ENCODE measurements at regions not wholly inside any gene's neighbourhood (a gene's known extent, or its start where the extent isn't known, plus 50 kb on each side); places are given as distances from the start of the nearest gene placed in this dataset.

DNA sequence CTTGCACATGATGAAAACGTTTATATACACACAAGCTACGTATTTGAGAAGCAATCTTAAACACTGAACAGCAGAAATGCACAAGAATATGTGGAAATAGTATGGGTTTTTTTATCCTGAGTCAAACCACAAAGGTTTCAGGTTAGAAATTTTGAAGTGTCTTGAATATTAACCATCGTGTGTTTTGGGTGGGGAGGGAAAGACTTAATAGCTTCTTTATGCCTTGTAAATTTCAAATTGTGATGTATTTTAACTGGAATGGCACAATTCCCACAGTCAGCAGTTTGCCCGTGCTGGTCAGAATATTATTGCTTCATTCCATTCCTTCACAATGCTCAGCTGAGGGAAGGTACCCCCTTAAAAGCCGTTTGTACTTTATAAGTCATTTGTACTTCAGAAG, 67.4 kb upstream of the WDR1 start:
- TF ChIP-seq, protein P1, sequence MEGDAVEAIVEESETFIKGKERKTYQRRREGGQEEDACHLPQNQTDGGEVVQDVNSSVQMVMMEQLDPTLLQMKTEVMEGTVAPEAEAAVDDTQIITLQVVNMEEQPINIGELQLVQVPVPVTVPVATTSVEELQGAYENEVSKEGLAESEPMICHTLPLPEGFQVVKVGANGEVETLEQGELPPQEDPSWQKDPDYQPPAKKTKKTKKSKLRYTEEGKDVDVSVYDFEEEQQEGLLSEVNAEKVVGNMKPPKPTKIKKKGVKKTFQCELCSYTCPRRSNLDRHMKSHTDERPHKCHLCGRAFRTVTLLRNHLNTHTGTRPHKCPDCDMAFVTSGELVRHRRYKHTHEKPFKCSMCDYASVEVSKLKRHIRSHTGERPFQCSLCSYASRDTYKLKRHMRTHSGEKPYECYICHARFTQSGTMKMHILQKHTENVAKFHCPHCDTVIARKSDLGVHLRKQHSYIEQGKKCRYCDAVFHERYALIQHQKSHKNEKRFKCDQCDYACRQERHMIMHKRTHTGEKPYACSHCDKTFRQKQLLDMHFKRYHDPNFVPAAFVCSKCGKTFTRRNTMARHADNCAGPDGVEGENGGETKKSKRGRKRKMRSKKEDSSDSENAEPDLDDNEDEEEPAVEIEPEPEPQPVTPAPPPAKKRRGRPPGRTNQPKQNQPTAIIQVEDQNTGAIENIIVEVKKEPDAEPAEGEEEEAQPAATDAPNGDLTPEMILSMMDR (IDR thresholded peaks at IDR 0.05; ENCODE audit: borderline replicate concordance, extremely low read depth, insufficient read depth) = no peak
- DNase-seq (no peak), FAIRE-seq (no peak)
- H3K9me3 ChIP-seq (ENCODE audit: control insufficient read depth in 2 of 3, insufficient read depth in 1 of 3, low read length in 3 of 3) = no peaks in the 10 kb centered on the region
- peaks cover 0 to 2% (median 0%) of the 10 kb centered on the region in 3 donors for H3K4me1 ChIP-seq (ENCODE audit: control insufficient read depth in 2 of 3, insufficient read depth in 2 of 3, low read depth in 1 of 3, low read length in 3 of 3)
- no peaks in the 10 kb centered on the region for H3K36me3 ChIP-seq (ENCODE audit: control insufficient read depth in 2 of 3, insufficient read depth in 3 of 3, low read length in 3 of 3)
- intact Hi-C loops (cut with DNase I) = no loop called here
- H3K27ac ChIP-seq (ENCODE audit: low read depth in 2 of 2, low read length in 2 of 2) = no peak overlapping the region
- no peak overlapping the region for H3K4me3 ChIP-seq (ENCODE audit: low read length in 3 of 3)
- no peak overlapping the region for H3K9ac ChIP-seq (ENCODE audit: low read length in 3 of 3)
- no peaks in the 10 kb centered on the region for H3K27me3 ChIP-seq (ENCODE audit: control insufficient read depth, insufficient read depth, low read length)

DNA sequence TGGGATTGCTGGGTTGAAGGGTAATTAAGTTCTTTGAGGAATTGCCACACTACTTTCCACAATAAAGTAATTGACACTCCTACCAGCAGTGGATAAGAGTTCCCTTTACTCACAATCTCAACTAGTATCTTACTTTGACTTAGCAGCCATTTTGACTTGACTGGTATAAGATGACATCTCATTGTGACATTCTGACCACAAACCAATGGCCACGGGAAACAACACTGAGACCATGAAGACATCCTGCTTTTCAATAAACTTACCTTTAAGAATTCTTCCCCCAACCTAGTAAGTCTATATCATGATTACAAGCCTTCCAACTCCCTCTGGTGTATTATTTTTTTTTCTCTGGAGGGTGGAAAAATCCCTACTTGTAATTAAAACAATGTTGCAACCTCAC, 66.9 kb upstream of the WDR1 start:
- FAIRE-seq (no peak), DNase-seq (no peak)
- intact Hi-C loops (cut with DNase I) = no loop called here
- TF ChIP-seq, protein P1 (IDR thresholded peaks at IDR 0.05; ENCODE audit: borderline replicate concordance, extremely low read depth, insufficient read depth) = no peak
- H3K4me1 ChIP-seq (ENCODE audit: control insufficient read depth in 2 of 3, insufficient read depth in 2 of 3, low read depth in 1 of 3, low read length in 3 of 3) = peaks cover 0 to 2% (median 0%) of the 10 kb centered on the region in 3 donors
- no peak overlapping the region for H3K4me3 ChIP-seq (ENCODE audit: low read length in 3 of 3)
- H3K9me3 ChIP-seq (ENCODE audit: control insufficient read depth in 2 of 3, insufficient read depth in 1 of 3, low read length in 3 of 3) = no peaks in the 10 kb centered on the region
- no peak overlapping the region for H3K27ac ChIP-seq (ENCODE audit: low read depth in 2 of 2, low read length in 2 of 2)
- no peaks in the 10 kb centered on the region for H3K36me3 ChIP-seq (ENCODE audit: control insufficient read depth in 2 of 3, insufficient read depth in 3 of 3, low read length in 3 of 3)
- no peaks in the 10 kb centered on the region for H3K27me3 ChIP-seq (ENCODE audit: control insufficient read depth, insufficient read depth, low read length)
- no peak overlapping the region for H3K9ac ChIP-seq (ENCODE audit: low read length in 3 of 3)

DNA sequence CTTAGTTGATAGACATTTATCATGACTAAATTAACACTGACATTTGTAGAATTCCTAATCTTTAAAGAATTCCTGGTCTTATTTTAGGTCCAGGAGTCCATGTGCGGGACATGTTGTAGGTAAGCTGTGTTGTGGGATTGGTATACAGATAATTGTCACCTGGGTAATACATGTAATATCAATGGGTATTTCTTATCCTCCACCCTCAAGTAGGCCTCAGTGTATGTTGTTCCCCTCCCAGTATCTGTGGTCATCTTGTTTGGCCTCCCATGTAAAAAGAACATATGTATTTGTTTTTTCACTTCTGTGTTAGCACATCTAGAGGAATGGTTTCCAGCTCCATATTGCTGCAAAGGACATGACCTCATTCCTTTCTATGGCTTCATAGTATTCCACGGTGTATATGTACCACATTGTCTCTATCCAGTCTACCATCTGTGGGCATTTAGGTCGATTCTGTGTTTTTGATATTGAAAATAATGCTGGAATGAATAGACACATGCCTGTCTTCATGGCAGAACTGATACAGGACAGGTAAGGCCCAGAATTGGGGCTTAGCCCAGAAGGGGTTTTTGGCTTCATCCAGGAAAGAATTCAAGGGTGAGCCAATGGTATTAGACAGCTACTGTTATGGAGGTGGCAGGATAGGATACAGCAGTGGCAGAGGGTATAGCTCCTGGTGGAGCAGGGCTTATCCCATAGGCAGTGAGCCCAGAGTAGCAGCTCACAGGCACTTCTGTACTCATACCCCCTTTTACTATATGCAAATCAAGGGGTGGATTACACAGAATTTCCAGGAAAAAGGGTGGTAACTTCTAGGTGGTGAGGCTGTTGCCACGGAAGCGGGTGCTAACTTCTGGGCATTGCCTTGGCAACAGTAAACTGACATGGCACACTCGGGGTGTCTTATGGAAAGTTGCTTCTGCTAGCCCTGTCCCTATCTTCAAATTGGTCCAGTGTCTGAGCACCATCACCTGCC, 66.1 kb upstream of the WDR1 start:
- no peak overlapping the region for H3K9ac ChIP-seq (ENCODE audit: low read length in 3 of 3)
- no peak for FAIRE-seq
- no peaks in the 10 kb centered on the region for H3K27me3 ChIP-seq (ENCODE audit: control insufficient read depth, insufficient read depth, low read length)
- H3K9me3 ChIP-seq (ENCODE audit: control insufficient read depth in 2 of 3, insufficient read depth in 1 of 3, low read length in 3 of 3) = no peaks in the 10 kb centered on the region
- no peak for DNase-seq
- TF ChIP-seq, protein P1 (IDR thresholded peaks at IDR 0.05; ENCODE audit: borderline replicate concordance, extremely low read depth, insufficient read depth) = no peak
- H3K36me3 ChIP-seq (ENCODE audit: control insufficient read depth in 2 of 3, insufficient read depth in 3 of 3, low read length in 3 of 3) = no peaks in the 10 kb centered on the region
- H3K4me1 ChIP-seq (ENCODE audit: control insufficient read depth in 2 of 3, insufficient read depth in 2 of 3, low read depth in 1 of 3, low read length in 3 of 3) = peaks cover 0 to 2% (median 0%) of the 10 kb centered on the region in 3 donors
- no peak overlapping the region for H3K4me3 ChIP-seq (ENCODE audit: low read length in 3 of 3)
- intact Hi-C loops (cut with DNase I) = no loop called here
- H3K27ac ChIP-seq (ENCODE audit: low read depth in 2 of 2, low read length in 2 of 2) = no peak overlapping the region
